SK-N-SH (cell line): ENCODE measurements at regions not wholly inside any gene's neighbourhood (a gene's known extent, or its start where the extent isn't known, plus 50 kb on each side); places are given as distances from the start of the nearest gene placed in this dataset.

Experiments
- GABPA ChIP-seq: IDR thresholded peaks from 2 replicates; pipeline ENCODE4 v1.4.0; 2012; ENCODE audit warnings: low read depth, mild to moderate bottlenecking
- RXRA ChIP-seq: IDR thresholded peaks from 2 replicates; pipeline ENCODE4 v1.4.0; 2012; ENCODE audit warnings: low read depth, mild to moderate bottlenecking, borderline replicate concordance
- TF ChIP-seq, protein P1 (sequence below): fragments of 200-600 bp; sonication (generic); IDR thresholded peaks from 2 replicates; pipeline ENCODE4 v1.6.1; 2017; ENCODE audit warnings: antibody characterized with exemption, mild to moderate bottlenecking, moderate library complexity
- TF ChIP-seq, protein P2 (sequence below): IDR thresholded peaks from 2 replicates; pipeline ENCODE4 v1.6.1; 2012; ENCODE audit warnings: mild to moderate bottlenecking, low read depth, low read length, moderate library complexity

DNA sequence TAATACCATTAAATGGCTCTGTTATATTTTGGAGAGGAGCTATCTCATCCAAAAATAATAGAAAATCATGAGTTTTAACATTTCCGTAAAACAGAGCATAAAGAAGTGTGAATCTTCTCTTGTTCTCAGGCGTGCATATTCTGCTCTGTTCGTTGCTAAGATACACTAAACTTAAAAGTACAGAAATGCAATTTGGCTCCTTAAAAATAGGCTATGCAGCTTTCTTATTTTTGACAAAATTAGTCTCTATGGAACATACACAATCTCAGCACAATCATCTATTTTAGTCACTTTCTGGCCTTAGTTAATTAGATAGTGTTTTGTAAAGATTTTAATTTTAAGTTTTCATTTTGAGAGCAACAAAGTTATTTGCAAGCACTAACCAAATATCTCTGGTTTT is 79.0 kb upstream of the USP25 start:
- no peak for TF ChIP-seq GABPA
- TF ChIP-seq, protein P1, sequence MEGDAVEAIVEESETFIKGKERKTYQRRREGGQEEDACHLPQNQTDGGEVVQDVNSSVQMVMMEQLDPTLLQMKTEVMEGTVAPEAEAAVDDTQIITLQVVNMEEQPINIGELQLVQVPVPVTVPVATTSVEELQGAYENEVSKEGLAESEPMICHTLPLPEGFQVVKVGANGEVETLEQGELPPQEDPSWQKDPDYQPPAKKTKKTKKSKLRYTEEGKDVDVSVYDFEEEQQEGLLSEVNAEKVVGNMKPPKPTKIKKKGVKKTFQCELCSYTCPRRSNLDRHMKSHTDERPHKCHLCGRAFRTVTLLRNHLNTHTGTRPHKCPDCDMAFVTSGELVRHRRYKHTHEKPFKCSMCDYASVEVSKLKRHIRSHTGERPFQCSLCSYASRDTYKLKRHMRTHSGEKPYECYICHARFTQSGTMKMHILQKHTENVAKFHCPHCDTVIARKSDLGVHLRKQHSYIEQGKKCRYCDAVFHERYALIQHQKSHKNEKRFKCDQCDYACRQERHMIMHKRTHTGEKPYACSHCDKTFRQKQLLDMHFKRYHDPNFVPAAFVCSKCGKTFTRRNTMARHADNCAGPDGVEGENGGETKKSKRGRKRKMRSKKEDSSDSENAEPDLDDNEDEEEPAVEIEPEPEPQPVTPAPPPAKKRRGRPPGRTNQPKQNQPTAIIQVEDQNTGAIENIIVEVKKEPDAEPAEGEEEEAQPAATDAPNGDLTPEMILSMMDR, result no peak
- TF ChIP-seq, protein P2, sequence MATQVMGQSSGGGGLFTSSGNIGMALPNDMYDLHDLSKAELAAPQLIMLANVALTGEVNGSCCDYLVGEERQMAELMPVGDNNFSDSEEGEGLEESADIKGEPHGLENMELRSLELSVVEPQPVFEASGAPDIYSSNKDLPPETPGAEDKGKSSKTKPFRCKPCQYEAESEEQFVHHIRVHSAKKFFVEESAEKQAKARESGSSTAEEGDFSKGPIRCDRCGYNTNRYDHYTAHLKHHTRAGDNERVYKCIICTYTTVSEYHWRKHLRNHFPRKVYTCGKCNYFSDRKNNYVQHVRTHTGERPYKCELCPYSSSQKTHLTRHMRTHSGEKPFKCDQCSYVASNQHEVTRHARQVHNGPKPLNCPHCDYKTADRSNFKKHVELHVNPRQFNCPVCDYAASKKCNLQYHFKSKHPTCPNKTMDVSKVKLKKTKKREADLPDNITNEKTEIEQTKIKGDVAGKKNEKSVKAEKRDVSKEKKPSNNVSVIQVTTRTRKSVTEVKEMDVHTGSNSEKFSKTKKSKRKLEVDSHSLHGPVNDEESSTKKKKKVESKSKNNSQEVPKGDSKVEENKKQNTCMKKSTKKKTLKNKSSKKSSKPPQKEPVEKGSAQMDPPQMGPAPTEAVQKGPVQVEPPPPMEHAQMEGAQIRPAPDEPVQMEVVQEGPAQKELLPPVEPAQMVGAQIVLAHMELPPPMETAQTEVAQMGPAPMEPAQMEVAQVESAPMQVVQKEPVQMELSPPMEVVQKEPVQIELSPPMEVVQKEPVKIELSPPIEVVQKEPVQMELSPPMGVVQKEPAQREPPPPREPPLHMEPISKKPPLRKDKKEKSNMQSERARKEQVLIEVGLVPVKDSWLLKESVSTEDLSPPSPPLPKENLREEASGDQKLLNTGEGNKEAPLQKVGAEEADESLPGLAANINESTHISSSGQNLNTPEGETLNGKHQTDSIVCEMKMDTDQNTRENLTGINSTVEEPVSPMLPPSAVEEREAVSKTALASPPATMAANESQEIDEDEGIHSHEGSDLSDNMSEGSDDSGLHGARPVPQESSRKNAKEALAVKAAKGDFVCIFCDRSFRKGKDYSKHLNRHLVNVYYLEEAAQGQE, result no peak
- TF ChIP-seq RXRA, result no peak
